ENCODE measurements at regions not wholly inside any gene's neighbourhood (a gene's known extent, or its start where the extent isn't known, plus 50 kb on each side); places are given as distances from the start of the nearest gene placed in this dataset.

- TF ChIP-seq, protein P1, sequence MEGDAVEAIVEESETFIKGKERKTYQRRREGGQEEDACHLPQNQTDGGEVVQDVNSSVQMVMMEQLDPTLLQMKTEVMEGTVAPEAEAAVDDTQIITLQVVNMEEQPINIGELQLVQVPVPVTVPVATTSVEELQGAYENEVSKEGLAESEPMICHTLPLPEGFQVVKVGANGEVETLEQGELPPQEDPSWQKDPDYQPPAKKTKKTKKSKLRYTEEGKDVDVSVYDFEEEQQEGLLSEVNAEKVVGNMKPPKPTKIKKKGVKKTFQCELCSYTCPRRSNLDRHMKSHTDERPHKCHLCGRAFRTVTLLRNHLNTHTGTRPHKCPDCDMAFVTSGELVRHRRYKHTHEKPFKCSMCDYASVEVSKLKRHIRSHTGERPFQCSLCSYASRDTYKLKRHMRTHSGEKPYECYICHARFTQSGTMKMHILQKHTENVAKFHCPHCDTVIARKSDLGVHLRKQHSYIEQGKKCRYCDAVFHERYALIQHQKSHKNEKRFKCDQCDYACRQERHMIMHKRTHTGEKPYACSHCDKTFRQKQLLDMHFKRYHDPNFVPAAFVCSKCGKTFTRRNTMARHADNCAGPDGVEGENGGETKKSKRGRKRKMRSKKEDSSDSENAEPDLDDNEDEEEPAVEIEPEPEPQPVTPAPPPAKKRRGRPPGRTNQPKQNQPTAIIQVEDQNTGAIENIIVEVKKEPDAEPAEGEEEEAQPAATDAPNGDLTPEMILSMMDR (IDR thresholded peaks at IDR 0.05) = no peak
- TF ChIP-seq POLR2A (IDR thresholded peaks at IDR 0.05) = no peak
These were observed 71.6 kb upstream of the NRSN1 start for GRCh38 chr6:24054388-24054787.

All from stomach (tissue), 4 donors.